NCI-H524 treated with DMSO at 0.1 percent for 48 hours (cell line): ENCODE measurements at regions not wholly inside any gene's neighbourhood (a gene's known extent, or its start where the extent isn't known, plus 50 kb on each side); places are given as distances from the start of the nearest gene placed in this dataset.

Experiments used
- DNase-seq: peaks from one replicate; lab custom pipeline; 2025; lab: John Stamatoyannopoulos, UW

- no peak for DNase-seq
Observed at GRCh38 chr14:44712024-44712815, 205.1 kb upstream of the FSCB start.

GRCh38 chr14:44701563-44702263, 194.6 kb upstream of the FSCB start:
- DNase-seq, result no peak

GRCh38 chr14:44700694-44701093, 193.6 kb upstream of the FSCB start:
- no peak for DNase-seq

- no peak for DNase-seq
Observed at GRCh38 chr14:44700184-44700583, 193.1 kb upstream of the FSCB start.

GRCh38 chr14:44699391-44699790, 192.3 kb upstream of the FSCB start:
- no peak for DNase-seq

GRCh38 chr14:44669496-44669895, 162.4 kb upstream of the FSCB start:
- no peak for DNase-seq

GRCh38 chr14:44663136-44663535, 156.1 kb upstream of the FSCB start:
- DNase-seq, result no peak

- no peak for DNase-seq
Observed at GRCh38 chr14:44662250-44662891, 155.3 kb upstream of the FSCB start.

GRCh38 chr14:44658389-44658696, 151.3 kb upstream of the FSCB start:
- DNase-seq, result no peak

- peak; percentile 28 for DNase-seq
Observed at GRCh38 chr14:44657696-44658388, 150.8 kb upstream of the FSCB start.

GRCh38 chr14:44657203-44657602, 150.1 kb upstream of the FSCB start:
- no peak for DNase-seq

GRCh38 chr14:44654591-44654990, 147.5 kb upstream of the FSCB start:
- DNase-seq, result no peak

- no peak for DNase-seq
Observed at GRCh38 chr14:44653641-44654040, 146.6 kb upstream of the FSCB start.

- DNase-seq, result no peak
Observed at GRCh38 chr14:44652640-44653039, 145.6 kb upstream of the FSCB start.

- no peak for DNase-seq
Observed at GRCh38 chr14:44649061-44649460, 142.0 kb upstream of the FSCB start.

- DNase-seq, result no peak
Observed at GRCh38 chr14:44640416-44640815, 133.3 kb upstream of the FSCB start.

GRCh38 chr14:44639781-44640385, 132.8 kb upstream of the FSCB start:
- DNase-seq, result no peak

- peak; percentile 23 for DNase-seq
Observed at GRCh38 chr14:44634692-44635091, 127.6 kb upstream of the FSCB start.

GRCh38 chr14:44626423-44626822, 119.3 kb upstream of the FSCB start:
- no peak for DNase-seq

GRCh38 chr14:44625098-44625497, 118.0 kb upstream of the FSCB start:
- no peak for DNase-seq

GRCh38 chr14:44620121-44621019, 113.3 kb upstream of the FSCB start:
- no peak for DNase-seq
